Stimulated activated naive CD4-positive, alpha-beta T cell (primary cell): ENCODE measurements at regions not wholly inside any gene's neighbourhood (a gene's known extent, or its start where the extent isn't known, plus 50 kb on each side); places are given as distances from the start of the nearest gene placed in this dataset.
"Not testable (repeated sequence)": the region's sequence is repeated elsewhere in the genome, so short reads cannot be mapped to it uniquely, and the experiment has no call there.

Experiments
- DNase-seq, 6 experiments: peaks; one replicate each; lab custom pipeline; 2025; lab: John Stamatoyannopoulos, UW

DNA sequence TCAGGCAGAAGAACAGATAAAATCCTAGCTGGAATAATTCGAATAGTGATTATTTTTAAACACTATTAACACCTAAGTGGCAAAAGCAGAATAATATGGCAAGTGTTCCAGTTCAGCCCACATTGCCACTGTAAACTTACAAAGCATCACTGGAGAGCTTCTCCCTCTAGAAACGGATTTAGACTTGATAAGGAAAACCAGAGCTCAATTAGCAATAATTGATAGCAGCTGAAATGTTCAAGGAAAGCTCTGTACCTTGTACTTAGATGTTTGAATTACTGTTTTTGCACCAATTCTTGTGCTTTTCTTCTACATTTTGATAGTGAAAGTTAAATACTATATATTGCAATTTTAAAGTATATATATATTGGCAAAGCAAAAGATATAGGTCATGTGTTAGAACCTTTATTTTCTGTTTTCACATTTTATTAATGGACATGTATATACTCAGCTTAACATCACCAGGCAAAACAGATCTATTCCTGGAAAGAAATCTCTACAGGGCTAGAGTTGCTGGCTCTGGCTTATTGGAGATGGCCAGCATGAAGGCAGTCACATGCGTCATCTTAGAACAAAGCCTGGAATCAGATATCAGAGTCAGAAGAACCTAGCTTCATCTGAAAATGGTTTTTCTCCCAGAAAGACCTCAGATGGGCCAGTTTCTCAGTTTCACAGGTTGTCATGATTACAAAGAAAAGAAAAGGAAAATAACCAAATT is 149.1 kb upstream of the CTAGE1 start:
- no peak for DNase-seq

DNA sequence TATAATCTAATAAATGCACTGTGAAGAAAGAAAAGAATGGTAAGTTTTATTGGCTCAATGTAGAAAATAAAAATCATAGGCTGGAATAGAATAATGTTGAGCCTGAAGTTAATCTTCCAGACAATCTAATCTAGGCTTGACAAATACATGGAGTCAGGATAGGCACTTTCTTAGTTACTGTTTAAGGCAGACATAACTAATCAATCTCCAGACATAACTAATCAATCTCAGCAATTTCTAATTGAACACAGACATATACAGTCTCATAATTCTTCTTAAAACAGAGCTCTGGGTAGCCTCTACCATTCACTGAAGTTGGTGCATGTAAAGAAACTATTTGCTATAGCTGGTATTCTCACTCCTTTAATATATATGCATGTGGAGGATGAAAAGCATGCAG is 150.1 kb upstream of the CTAGE1 start:
- DNase-seq = no peak

DNA sequence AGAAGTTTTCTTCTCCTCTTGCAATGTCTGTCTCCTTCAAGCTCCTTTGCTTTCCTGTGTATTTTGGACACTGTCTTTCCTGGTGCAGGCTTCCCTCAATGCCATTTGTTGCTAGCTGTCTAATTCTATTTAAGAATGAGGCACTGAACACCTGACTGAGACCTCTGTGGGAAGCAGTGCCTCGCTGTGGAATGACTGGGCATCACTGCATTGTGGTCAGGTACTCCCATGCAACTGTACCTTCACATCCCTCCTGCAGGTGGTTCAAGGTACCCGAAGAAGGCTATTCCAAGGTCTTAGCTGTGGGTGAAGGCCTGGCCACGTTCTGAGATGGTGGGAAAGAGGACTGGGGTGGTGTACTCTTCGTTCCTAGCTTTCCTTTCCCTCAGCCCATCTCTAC is 152.8 kb upstream of the CTAGE1 start:
- DNase-seq = no peak

DNA sequence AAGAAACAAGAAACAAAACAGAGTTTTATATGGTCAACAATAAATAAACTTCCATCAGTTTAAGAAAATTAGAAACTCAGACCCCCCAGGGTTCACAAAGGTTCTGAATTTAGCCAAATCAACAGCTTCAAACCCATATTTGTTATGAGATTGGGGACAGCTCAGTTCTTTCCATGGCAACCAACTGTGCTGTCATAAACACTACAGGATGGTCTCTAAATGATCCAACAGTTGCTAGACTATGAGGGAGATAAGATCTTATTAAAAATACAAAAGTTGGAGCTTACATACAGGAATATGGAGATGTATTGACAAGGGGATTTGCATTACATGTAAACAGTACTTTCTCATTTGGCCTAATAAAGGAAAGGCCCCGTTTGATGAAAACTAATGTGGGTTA is 154.6 kb upstream of the CTAGE1 start:
- no peak for DNase-seq

DNA sequence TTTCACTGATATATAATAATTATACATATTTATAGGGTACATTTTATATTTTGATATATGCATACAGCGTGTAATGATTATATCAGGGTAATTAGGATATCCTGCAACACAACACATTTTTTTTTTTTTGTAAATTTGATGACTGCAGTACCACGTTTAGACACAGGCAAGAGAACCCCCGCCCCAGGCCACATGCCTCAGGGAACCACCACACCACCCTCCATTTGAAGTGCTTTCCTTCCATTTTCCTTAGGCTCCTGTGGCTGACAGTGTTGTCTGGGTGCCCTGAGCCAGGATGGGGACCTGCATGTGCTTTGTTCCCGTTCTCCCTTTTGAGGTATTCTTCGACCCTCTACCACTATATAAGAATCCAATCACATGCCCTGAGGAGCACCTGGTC is 161.6 kb upstream of the CTAGE1 start:
- no peak for DNase-seq

DNA sequence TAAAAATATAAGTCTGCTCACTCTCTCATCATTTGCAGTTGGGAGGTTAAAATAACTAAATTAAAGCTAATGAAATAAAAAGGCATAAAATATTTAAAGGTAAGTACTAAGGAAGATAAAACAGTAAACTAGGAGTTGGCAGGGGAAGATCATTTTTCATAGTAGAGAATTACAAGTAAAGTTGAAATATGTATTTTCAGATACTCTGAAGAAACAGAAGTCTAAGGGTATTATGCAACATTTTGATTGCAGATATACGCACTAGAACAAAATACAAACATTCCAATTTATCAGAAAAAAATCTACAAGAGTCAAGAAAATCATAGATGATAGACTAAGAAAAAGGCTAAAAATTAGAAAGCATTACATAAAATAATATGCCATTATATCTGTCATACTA is 167.6 kb upstream of the CTAGE1 start:
- DNase-seq = no peak

DNA sequence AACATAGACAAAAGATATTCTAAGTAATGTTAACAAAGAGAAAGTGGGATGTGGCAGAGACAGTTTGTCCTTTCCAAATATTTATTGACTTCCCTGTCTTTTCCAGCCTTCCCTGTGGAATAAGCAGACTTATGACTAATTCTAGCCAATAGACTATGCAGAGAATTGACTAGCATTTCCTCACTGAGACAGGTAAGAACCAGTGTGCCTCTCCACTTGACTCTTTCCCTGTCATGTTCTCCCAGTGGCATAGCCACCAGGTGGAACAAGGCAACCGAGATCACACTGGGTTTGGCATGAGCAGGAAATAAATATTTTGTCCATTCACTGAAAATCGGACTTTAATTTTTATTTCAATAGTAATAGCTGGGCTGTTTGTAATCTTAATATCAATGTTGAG is 168.1 kb upstream of the CTAGE1 start:
- no peak for DNase-seq

DNA sequence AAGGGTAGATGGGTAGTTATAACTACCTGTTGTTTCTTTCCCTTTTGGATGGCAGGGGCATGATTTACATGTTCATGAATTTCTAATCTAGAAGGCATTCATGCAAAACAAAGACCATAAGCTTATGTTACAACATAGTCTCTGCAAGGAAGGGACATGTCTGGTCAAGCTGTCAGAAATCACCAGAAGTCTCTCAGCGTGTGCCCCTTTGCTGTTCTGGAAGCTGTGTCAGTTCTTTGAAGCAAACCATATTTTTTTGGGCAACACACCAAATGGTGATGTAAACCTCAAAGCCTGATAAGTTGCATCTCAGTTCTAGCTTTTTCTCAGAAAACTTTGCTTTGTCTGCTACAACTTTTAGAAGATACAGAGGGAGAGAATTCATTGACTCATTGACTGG is 173.5 kb upstream of the CTAGE1 start:
- no peak for DNase-seq

DNA sequence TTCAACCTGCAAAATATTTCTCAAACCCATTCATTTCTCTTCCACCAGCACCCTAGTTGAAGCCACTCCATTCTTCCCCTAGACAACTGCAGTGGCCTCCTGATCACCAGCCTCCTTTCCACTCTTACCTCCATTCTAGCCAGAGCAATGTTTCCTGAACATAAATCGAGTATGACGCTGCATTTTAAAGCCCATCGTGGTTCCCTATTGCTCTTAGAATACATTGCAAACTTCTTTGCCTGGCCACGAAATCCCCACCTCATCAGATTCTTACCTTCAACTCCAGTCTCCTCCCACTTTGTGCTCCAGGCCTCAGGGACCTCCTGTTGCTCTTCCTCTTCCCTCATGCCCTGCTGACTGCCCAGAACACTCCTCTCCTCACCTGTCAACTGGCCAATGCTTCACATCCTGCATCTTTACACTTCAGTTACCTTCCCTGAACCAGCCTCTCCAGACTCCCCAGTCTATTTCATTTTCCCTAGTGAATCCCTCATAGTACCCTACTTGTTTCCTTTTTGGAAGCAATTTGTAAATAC is 176.5 kb upstream of the CTAGE1 start:
- no peak for DNase-seq

DNA sequence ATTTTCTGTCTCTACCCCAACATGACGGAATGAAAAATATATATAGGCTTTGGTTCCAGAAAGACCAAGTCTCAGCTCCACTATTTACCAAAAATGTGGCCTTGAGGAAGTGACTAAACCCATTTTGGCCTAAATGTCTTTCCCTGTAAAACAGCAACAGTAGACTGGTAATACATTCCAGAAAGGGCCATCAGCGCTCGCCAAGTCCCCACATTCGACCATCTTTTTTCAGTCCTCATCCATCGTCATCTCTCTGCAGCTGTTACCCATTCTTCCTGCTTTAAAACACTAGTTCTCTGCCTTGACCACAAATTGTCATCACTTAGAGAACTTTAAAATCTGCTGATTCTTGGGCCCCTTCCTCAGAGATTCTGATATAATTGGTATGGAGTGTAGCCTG is 183.8 kb upstream of the CTAGE1 start:
- DNase-seq = no peak

DNA sequence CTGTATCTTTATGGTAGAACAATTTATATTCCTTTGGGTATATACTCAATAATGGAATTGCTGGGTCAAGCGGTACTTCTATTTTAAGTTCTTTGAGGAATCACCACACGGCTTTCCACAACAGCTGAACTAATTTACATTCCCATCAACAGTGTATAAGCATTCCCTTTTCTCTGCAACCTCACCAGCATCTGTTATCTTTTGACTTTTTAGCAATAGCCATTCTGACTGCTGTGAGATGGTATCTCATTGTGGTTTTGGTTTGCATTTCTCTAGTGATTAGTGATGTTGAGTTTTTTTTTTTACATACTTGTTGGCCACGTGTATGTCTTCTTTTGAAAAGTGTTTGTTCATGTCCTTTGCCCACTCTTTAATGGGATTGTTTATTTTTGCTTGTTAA is 184.7 kb upstream of the CTAGE1 start:
- DNase-seq = not testable (repeated sequence)

DNA sequence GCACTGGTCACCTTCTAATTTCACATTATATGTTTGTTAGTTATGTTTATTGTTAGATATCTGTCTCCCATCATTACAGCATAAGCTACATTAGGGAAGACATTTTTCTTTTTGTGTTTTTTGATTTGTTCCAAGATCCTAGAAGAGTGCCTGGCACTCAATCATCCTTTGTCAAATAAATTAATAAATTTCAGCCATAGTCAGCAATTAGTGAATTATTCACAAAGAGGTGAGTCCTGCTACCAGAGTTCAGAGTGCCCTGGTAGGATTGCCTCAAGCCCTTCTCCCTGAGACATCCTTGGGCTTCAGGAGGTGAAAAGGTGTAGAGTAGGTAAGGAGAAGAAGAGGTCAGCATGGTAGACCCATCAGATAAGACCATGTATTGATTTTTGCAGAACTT is 186.2 kb upstream of the CTAGE1 start:
- no peak for DNase-seq

DNA sequence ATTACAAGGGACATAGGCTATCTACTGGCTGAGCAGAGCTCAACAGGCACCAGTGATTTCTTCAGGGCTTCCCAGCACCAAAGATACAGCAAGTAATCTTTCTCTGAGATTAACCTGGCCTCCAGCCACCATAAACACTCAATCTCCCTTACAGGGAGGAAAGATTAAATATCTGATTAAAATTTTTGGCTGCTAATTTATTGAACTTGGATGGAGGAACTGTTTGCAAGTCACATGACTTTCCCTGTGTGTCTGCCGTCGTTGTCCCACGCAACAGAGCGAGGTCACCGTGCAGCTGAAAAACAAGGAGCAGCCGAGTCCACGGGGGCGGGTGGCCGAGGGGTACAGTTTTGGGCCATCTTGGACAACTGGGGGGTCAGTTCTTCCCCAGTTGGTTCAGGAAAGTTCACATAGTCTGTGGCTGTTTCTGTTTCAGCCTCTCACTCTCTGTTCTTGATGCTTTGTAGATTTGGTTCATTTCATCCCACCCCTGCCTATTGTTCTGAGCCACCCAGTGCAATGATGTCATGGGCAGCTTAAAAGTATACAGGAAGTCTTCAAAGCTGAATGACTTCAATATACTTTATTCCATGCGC is 186.8 kb upstream of the CTAGE1 start:
- no peak for DNase-seq

DNA sequence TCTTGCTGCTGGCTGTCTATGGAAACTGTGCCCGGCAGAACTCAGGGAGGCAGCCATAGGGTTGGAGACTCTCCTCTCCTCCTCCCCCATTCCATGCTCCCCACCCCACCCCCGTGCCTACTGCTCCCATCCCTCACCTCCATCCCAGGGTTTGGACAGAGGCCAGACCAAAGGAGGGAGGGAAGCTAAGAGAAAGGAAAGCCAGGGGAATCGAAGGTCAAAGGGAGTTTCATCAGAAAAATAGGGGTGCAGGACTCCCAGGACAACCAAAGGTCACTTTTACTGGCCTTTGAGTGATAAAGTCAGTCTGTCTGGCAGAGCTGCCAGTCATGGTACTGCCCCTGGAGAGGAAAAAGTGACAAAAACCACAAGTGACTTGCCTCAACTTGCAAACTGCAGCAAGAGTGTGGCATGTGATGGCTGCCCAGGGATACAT is 187.3 kb upstream of the CTAGE1 start:
- DNase-seq = no peak

DNA sequence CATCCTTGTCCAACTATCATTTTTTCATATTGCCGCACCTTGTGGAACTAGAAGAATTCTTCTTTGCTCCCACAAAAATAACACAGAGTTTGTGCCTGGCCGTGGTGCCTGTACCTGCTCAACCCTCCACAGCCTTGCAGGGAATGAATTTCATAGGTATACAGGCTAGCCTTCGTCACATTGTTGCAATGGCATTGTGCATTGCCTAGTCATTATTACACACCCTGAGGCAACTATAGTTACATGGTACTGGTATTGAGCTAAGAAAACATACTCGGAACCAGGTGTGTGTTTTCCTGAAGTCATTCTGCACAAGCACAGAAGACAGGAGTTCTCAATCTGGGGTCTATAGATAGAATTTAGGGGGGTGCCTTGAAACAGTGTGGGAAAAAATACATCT is 188.0 kb upstream of the CTAGE1 start:
- DNase-seq = no peak

DNA sequence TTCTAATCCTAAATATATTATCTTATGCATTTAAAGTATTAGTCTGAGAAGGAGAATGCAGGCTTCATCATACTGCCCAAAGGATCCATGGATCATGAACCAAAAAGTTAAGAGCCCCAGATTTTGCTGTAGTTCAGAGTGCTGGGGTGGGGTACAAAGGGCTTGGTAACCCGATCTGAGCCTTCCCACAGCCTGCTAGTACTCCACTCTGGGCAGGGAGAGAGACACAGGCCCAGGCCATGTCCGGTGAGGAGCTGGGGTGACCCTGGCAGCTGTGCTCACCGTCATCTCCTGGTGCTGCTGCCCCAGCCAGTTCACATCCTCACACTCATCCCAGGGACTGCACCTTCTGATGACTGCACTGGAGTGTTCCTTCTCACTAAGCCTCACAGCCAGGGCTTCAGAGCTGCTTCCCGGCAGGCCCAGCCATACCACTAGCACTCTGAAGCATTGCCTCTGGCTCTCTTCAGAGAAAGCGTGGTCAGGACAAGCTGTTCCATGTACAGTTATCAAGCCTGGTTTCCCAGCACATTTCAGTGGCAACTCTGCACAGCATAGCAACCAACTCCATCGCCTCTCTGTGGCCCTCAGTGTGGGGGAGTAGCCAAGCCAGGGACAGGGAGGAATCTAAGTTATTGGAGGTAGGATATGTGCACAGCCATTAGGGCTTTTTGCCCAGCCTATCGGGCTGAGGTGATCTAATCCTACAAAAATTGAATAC is 189.0 kb upstream of the CTAGE1 start:
- no peak for DNase-seq

DNA sequence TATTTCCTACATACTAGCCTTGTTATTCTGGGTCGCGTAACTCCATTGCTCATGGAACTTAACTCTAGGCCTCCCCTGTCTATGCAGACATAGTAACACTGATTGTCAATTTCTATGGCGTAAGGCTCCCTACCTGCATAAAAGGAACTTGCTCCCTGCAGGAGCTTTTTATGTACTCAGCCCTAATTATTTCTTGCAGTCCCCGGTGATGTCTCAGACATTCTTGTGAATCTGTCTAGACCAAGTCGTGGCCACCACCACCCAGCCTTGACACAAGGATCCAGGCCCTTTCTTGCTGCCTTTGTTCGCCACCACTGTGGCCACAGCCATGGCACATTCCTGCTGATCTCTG is 189.5 kb upstream of the CTAGE1 start:
- no peak for DNase-seq

DNA sequence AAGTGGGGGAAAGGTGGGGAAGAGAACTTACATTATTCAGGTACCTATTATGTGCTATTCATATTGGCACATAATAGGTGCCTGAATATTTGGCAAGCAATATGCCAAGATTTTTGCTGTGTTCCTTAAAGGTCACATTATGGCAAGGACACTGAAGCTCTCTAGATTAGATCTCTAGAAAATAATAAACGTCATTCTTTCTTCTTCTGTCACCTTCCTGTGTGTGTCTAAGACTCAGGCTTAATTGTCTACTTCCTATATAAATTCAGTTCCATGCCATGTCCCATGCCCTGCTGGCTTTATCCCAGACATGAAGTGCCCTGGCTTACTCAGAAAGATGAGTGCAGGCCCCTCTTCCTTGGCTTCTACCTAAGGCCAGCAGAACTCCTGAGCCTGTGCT is 191.1 kb upstream of the CTAGE1 start:
- no peak for DNase-seq

DNA sequence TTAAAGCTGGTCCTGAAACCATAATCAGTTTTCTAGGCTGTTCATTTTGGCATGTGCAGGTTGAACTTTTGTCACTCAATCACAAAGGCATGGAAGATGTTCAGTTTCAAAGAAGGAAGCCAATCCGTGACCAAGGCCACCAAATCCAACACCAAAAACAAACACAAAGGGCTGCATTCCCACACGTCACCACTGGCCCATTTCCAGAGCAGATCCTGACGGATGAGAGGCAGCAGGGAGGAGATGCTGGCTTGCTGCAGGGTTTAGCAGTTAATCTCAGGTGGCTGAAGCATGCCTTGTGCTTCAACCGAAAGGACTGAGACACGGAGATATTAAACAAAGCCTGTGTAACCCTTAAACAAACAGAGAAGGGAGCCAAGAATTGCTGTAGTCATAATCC is 191.9 kb upstream of the CTAGE1 start:
- DNase-seq = no peak

DNA sequence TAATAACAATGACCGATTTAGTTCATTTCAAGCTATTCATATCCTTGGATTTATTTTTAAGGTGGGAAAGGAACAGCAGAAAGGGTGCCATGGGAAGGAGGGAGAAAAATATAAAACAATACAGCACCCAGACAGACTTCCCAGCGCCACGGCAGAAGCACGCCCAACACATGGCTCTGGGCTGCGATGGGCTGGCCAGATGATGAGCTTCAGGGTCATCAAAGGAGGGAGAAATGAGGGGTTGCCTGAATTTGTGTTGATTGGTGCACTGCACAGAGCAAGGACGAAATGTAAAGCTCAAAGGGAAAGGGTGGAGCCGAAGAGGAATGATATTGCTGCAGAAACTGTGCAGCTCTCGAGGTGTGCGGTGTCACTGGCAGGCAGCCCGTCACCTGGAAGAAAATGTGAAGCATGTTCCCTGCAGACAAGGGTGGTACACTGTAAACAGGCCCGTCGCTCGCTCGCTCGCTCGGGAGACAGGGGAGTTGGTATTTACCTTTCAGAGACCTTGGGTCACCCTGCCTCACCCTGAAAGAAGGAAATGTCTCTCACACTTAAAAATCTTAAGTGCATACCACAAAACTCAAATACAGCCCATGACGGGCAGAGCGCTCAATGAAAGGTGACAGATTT is 195.5 kb upstream of the CTAGE1 start:
- no peak for DNase-seq

DNA sequence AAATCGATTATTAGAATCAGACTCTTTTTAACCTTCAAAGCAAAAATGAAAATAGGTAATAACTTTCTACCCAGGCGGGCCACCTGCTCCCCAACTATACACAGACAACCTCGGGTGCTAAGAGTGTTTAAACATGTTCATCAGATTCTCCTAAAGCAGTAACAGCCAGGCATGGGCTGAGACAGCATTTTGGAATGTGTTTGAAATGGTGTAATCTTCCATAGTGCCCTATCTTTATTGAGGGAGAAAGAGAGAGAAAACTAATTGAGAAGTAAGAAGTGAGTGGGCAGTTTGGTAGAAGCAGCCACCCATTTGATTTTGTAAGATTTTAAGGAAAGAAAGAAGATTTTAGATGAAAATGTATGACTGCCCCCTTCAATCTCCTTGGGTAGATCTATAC is 196.1 kb upstream of the CTAGE1 start:
- no peak for DNase-seq

DNA sequence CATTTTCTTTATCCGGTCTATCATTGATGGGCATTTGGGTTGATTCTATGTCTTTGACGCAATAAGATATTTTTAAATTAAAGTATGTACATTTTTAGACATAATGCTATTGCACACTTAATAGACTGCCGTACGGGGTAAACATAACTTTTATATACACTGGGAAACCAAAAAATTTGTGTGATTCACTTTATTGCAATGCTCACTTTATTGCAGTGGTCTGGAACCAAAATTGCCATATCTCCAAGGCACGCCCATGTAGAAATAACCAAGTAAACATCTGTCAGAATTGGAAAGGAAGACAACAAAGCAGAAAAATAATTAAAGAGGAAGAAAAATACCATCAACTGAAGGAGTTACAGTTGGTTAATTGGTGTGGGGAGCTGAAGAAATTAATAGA is 205.8 kb upstream of the CTAGE1 start:
- DNase-seq = no peak

DNA sequence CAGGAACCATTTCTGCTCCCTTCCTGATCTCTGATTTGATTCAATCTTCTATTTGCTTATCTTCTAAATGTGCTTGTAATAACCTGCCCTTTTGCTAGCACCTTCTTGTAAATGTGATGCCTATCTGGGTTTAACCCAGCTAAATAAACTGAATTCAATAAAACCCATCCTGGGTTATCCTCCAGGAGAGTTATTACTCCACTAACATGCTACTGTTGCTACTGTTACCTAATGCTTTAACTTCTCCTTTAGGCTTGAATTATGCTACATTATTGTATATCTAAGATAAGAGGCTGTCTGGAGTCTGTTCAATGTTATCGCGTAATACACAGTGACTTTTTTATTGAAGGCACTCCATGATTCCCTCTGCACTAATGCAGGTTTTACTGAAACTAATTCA is 206.5 kb upstream of the CTAGE1 start:
- no peak for DNase-seq
